GM12891 (cell line): ENCODE measurements at regions not wholly inside any gene's neighbourhood (a gene's known extent, or its start where the extent isn't known, plus 50 kb on each side); places are given as distances from the start of the nearest gene placed in this dataset.

Experiments
- POLR2A ChIP-seq: IDR thresholded peaks from 2 replicates; pipeline ENCODE4 v1.6.1; 2011; ENCODE audit warnings: low read depth, low read length, control low read depth
- POLR2AphosphoS5 ChIP-seq: IDR thresholded peaks from 2 replicates; pipeline ENCODE4 v1.6.1; 2011; ENCODE audit warnings: low read depth, low read length, control low read depth
- TAF1 ChIP-seq: IDR thresholded peaks from 2 replicates; pipeline ENCODE4 v1.6.1; 2011; ENCODE audit warnings: low read depth, low read length, control low read depth

- TF ChIP-seq POLR2AphosphoS5: no peak
- TF ChIP-seq POLR2A: no peak
- no peak for TF ChIP-seq TAF1
These were observed 648.7 kb upstream of the FRG1 start for GRCh38 chr4:189291939-189292338.
